Fibroblast of lung (primary cell): ENCODE measurements at regions not wholly inside any gene's neighbourhood (a gene's known extent, or its start where the extent isn't known, plus 50 kb on each side); places are given as distances from the start of the nearest gene placed in this dataset.

ENCODE experiments used
- CTCF ChIP-seq, 2 donors: IDR thresholded peaks in 1 of 2; conservative IDR thresholded peaks in 1 of 2; 1 replicate in 1 of 2; 2 replicates in 1 of 2; pipeline ENCODE4 v1.5.1; 2011 to 2012; ENCODE audit warnings: low read length in 2 of 2, control low read depth in 1 of 2, inconsistent platforms in 1 of 2, low read depth in 1 of 2, mild to moderate bottlenecking in 1 of 2
- EZH2 ChIP-seq: IDR thresholded peaks from 2 replicates; pipeline ENCODE4 v1.5.1; 2012; ENCODE audit warnings: low read length, control low read depth, mild to moderate bottlenecking; ENCODE audit errors: missing control alignments

- TF ChIP-seq CTCF (conservative IDR thresholded peaks at IDR 0.05 in 1 of 2, IDR thresholded peaks at IDR 0.05 in 1 of 2; ENCODE audit: low read depth in 1 of 2, low read length in 2 of 2) (no peak), EZH2 (no peak)
Observed at GRCh38 chr16:51658531-51658930, 507.5 kb upstream of the SALL1 start.
